GM21360 (cell line): ENCODE measurements at regions not wholly inside any gene's neighbourhood (a gene's known extent, or its start where the extent isn't known, plus 50 kb on each side); places are given as distances from the start of the nearest gene placed in this dataset.

Experiments used
- ATAC-seq: cut with Tn5 transposase; IDR thresholded peaks from one replicate; pipeline ENCODE4 v1.9.1; 2021; ENCODE audit warnings: mild to moderate bottlenecking, moderate library complexity; ENCODE audit not compliant: unreplicated experiment

GRCh38 chr4:187940299-187940698 is 55.3 kb upstream of the ZFP42 start:
- no peak for ATAC-seq

GRCh38 chr4:187942968-187943367 is 52.6 kb upstream of the ZFP42 start:
- ATAC-seq: no peak

GRCh38 chr4:187944179-187944578 is 51.4 kb upstream of the ZFP42 start:
- no peak for ATAC-seq
